NB4 (cell line): ENCODE measurements at regions not wholly inside any gene's neighbourhood (a gene's known extent, or its start where the extent isn't known, plus 50 kb on each side); places are given as distances from the start of the nearest gene placed in this dataset.

Experiments
- POLR2A ChIP-seq: IDR thresholded peaks from 2 replicates; pipeline ENCODE4 v1.6.1; 2011; ENCODE audit warnings: mild to moderate bottlenecking; ENCODE audit not compliant: insufficient read length; ENCODE audit errors: extremely low read depth
- TF ChIP-seq, protein P1 (sequence below): IDR thresholded peaks from one replicate; pipeline ENCODE4 v1.5.1; 2012; ENCODE audit warnings: low read depth, low read length

DNA sequence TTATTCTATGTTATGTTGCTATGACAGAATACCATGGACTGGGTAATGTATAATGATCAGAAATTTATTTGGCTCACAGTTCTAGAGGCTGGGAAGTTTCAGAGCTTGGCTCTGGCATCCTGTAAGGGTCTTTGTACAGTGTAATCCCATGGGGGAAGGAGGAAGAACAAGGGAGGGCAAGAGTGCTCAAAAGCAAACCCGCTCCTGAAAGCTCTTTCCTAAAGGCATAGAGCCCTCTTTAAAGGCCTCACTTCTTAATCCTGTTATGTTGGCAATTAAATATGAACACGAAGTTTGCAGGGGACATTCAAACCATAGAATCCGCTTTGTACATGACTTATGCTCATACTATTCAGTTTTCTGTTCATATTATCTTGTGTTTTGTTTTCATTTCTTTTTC is 191.3 kb upstream of the CTSO start:
- TF ChIP-seq, protein P1, sequence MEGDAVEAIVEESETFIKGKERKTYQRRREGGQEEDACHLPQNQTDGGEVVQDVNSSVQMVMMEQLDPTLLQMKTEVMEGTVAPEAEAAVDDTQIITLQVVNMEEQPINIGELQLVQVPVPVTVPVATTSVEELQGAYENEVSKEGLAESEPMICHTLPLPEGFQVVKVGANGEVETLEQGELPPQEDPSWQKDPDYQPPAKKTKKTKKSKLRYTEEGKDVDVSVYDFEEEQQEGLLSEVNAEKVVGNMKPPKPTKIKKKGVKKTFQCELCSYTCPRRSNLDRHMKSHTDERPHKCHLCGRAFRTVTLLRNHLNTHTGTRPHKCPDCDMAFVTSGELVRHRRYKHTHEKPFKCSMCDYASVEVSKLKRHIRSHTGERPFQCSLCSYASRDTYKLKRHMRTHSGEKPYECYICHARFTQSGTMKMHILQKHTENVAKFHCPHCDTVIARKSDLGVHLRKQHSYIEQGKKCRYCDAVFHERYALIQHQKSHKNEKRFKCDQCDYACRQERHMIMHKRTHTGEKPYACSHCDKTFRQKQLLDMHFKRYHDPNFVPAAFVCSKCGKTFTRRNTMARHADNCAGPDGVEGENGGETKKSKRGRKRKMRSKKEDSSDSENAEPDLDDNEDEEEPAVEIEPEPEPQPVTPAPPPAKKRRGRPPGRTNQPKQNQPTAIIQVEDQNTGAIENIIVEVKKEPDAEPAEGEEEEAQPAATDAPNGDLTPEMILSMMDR = no peak
- TF ChIP-seq POLR2A = no peak
